Femur (tissue), 1 donor: ENCODE measurements at regions not wholly inside any gene's neighbourhood (a gene's known extent, or its start where the extent isn't known, plus 50 kb on each side); places are given as distances from the start of the nearest gene placed in this dataset.
"Not testable (repeated sequence)": the region's sequence is repeated elsewhere in the genome, so short reads cannot be mapped to it uniquely, and the experiment has no call there.

ENCODE experiments used
- DNase-seq: peaks from one replicate; pipeline ENCODE4 v3.0.0-alpha.2; 2017

DNA sequence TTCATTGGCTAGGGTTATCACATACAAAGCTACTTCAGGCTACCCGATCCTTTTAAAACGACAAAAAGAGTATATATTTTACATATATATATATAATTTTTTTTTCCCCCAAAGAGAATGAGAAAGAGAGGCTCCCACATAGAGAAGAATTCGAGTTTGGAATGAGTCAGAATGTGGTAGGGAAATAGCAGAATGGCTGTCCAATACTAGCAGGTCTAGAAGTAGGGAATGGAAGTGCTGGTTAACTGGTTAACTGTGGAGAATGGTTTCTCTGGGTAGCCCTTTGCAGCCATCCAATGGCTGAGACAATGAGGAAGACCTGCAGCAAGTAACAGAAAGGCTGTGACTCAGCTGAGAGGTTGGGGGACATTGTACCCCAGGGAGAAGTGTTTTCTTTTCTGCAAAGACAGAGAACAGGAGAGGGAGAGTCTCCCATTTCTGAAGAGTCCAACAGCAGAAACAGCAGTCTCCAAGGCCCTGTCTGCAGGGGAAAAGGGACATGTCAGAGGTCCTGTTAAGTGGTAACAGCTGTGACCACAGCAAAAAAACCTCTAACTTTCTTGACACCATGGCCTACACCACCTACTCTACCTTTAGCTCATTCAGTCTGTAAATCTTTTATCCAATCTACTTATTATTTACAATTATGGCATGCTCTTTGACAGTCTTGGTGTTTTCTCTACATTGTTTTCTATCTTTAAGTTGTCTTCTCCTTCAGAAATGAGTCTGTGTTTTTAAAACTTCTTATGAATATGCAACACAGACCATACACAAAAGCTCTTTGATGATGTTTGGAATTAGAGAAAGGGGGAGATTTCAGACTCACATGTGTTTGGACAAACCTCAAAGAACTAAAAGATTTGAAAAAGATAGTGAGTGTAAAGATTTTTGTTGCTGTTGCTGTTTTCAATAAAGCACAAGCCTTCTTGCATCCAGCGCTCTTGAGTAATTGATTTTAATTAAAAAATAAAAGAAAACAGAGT lies 116.1 kb upstream of the SLC7A14 start:
- DNase-seq, result no peak

DNA sequence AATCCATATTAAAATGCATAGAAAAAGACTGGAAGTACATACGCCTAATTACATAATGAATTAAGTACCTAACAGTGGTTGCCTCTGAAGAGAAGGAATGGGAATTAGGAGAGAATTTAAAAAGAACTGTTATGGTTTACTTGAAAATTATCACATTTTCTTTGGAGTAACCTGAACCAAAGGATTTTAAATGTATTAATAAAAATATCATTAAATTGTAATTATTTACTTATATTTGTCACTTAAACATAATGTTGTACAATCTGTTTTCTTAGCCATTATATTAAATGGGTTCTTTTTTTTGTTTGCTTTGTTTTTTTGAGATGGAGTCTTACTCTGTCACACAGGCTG lies 114.2 kb upstream of the SLC7A14 start:
- no peak for DNase-seq

DNA sequence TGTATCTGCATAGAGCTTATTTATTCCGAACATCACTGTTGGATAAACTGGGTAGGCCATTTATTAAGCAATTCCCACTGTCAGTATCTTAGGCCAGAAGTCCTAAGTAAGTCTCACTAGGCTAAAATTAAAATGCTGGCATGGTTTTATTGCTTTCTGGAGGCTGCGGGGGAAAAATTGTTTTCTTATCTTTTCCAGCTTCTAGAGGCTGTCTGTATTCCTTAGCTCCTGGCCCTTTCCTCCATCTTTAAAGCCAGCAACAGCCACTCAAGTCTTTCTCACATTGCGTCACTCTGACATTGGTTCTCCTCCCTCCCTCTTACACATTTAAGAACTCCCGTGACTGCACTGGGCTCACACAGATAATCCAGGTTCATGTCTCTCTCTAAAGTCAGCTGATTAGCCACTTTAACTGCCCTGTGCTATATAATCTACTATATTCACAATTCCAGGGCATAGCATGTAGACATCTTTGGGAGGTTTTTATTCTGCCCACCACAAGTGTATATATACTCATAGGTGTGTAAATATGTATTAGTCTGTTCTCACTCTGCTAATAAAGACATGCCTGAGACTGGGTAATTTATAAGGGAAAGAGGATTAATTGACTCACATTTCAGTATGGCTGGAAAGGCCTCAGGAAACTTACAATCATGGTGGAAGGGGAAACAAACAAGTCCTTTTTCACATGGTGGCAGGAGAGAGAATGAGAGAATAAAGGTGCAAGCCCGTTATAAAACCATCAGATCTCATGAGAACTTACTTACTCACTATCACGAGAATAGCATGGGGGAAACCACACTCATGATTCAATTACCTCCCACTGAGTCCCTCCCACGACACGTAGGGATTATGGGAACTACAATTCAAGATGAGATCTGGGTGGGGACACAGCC lies 113.5 kb upstream of the SLC7A14 start:
- DNase-seq, result no peak

DNA sequence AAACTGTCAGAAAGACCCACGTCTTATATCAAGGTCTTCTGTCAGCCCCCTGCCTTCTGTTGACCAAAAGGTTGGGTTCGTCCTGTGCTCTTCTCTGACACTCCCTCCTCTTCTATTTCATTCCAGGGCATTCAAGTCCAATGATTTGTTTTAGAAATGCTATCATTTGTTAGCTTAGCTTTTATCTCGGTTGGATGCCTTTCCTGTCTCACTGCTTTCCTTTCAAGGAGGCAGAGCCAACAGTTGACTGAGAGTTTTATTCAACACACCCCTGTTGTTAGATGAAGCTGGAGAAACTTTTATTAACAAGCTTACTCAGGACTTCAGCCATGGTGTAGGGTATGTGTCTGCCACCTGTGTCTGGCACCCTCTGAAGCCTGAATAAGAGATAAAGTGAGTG lies 112.0 kb upstream of the SLC7A14 start:
- DNase-seq, result no peak

DNA sequence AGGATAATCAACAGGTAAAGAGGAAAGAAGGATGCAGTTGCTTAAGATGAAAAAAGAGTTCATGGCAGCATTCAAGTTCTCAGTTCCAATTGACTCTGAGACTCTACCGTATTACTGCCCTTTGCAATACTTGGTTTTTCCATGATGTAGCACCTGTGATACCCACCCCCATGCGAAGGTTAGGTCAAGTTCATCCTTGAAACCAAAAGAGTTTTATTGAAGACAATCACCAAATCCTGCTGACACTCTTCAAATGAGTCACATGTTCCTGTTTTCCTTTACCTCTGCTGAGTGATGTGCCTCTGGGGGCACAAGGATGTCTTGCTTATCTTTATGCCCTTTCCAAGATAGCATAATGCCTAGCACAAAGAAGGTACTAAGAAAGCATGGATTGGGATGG lies 111.3 kb upstream of the SLC7A14 start:
- DNase-seq, result no peak

GRCh38 chr3:170695486-170696064 lies 109.7 kb upstream of the SLC7A14 start:
- DNase-seq, result no peak

DNA sequence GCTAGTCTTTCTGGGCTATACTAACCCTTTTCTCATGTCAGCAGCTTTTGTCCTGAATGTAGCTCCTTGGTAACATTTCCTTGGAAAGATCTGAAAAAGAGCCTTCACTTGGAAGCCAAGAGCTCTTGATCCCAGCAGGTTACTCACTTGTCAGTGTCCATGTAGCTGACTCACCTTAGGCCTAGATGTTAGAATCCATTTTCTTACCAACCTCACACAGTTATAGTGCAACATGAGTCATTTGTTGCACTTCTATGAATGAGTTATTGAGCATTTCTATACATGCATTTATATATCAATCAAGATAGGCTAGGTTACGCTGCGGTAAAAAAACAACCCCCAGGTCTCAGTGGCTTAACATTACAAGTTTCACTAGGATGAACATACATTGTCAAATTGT lies 106.8 kb upstream of the SLC7A14 start:
- DNase-seq, result no peak

- no peak for DNase-seq
Observed at GRCh38 chr3:170690661-170690981, 104.7 kb upstream of the SLC7A14 start.

GRCh38 chr3:170689893-170690660 lies 104.2 kb upstream of the SLC7A14 start:
- peak; percentile 45 for DNase-seq

- DNase-seq, result no peak
Observed at GRCh38 chr3:170689296-170689829, 103.5 kb upstream of the SLC7A14 start.

DNA sequence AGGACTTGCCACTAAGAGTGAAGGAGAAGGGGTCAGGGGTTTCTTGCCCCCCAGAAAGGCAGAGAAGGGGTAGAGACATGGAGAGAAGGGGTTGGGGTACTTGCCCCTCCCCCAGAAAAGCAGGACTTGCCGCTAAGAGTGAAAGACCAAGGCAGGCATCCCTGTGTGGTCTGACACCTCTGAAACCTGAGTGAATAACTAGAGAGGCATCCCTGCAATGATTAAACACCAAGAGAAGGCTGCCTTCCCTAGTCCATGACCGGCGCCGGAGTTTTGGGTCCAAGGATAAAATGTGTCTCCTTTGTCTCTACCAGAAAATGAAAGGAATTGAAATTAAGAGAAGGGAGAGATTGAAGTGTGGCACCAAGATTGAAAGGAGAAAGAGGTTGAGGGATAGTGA lies 102.3 kb upstream of the SLC7A14 start:
- DNase-seq, result not testable (repeated sequence)

- DNase-seq, result no peak
Observed at GRCh38 chr3:170680593-170680992, 94.7 kb upstream of the SLC7A14 start.

- DNase-seq, result no peak
Observed at GRCh38 chr3:170679190-170679589, 93.3 kb upstream of the SLC7A14 start.

- DNase-seq, result no peak
Observed at GRCh38 chr3:170670504-170670903, 84.6 kb upstream of the SLC7A14 start.

DNA sequence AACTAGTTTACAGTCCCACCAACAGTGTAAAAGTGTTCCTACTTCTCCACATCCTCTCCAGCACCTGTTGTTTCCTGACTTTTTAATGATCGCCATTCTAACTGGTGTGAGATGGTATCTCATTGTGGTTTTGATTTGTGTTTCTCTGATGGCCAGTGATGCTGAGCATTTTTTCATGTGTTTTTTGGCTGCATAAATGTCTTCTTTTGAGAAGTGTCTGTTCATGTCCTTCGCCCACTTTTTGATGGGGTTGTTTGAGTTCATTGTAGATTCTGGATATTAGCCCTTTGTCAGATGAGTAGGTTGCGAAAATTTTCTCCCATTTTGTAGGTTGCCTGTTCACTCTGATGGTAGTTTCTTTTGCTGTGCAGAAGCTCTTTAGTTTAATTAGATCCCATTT lies 77.1 kb upstream of the SLC7A14 start:
- not testable (repeated sequence) for DNase-seq

- DNase-seq, result no peak
Observed at GRCh38 chr3:170660139-170660538, 74.3 kb upstream of the SLC7A14 start.

DNA sequence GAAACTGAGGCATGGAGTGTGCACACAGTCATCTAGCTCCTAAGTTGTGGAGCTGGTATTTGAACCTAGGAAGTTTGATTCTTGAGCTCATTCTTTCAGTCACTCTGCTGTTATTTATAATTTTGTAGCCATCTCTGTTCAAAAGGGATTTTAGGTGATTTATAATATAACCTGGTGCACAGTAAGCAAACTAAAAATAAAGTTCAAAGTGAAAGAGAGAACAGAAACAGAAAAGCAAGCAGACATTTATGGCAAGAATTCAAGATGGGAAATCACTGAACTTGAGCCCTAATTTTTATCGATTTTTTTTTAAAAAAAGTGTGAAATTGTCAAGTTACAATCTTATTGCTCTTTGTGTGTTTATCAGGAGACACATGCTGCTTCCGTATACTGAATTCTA lies 71.4 kb upstream of the SLC7A14 start:
- no peak for DNase-seq

- no peak for DNase-seq
Observed at GRCh38 chr3:170656284-170656683, 70.4 kb upstream of the SLC7A14 start.

- no peak for DNase-seq
Observed at GRCh38 chr3:170653801-170654200, 67.9 kb upstream of the SLC7A14 start.

DNA sequence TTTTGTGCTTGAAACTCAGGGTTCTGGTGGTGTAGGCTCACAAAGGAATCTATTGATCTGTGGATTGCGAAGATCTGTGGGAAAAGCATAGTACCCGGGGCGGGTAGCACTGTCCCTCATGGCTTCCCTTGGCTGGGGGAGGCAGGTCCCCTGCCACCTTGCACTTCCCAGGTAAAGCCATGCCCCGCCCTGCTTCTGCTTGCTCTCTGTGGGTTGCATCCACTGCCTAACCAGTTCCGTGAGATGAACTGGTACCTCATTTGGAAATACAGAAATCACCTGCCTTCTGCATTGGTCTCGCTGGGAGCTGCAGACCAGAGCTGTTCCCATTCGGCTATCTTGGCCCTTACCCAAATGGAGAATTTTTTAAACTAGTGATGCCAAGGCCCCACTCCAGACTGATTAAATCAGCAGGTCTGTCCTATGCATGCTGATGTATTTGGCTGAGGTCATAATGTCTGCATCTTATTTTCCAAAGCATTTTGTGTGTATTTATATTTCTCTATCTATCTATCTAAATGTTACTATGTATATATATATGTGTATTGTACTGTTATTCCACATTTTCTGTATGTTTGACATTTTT lies 65.5 kb upstream of the SLC7A14 start:
- no peak for DNase-seq

DNA sequence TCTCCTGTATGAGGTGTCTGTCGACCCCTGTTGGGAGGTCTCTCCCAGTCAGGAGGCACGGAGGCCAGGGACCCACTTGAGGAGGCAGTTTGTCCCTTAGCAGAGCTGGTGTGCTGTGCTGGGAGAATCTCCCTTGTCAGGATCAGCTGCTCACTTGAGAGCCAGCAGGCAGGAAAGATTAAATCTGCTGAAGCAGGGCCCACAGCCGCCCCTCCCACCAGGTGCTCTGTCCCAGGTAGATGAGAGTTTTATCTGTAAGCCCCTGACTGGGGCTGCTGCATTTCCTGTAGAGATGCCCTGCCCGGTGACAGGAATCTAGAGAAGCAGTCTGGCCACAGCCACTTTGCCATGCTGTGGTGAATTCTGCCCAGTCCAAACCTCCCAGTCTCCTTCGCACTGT lies 64.7 kb upstream of the SLC7A14 start:
- not testable (repeated sequence) for DNase-seq

DNA sequence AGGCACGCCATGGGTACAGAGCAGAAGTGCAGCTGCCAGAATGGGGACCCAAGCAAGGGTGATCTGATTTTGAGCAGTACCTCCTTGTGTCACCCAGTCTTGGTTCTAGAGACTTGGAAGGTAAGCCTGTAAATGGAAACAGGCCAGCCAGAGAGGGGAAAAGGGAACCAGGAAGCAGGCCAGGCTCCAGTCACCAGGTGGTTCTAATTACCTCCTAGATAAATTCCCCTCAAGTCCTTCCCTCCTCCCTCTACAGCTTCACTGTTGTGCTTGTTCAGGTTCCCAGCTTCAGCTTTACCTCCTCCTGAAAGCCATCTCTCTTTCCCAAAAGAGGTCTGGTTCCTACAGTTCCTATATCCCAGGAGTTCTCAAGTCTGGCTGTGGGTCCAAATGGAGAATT lies 58.8 kb upstream of the SLC7A14 start:
- no peak for DNase-seq
